Spinal cord (tissue), 9 donors: ENCODE measurements at regions not wholly inside any gene's neighbourhood (a gene's known extent, or its start where the extent isn't known, plus 50 kb on each side); places are given as distances from the start of the nearest gene placed in this dataset.
"Not testable (repeated sequence)": the region's sequence is repeated elsewhere in the genome, so short reads cannot be mapped to it uniquely, and the experiment has no call there.

ENCODE experiments used
- DNase-seq, 6 donors: peaks; one replicate each; pipeline versions ENCODE4 v3.0.0 to v3.0.0-alpha.2; 2013 to 2015; ENCODE audit warnings: low spot score in 6 of 6, low read depth in 4 of 6
- H3K27ac ChIP-seq: one replicate; pipeline ENCODE4 v1.5.1; 2013; ENCODE audit warnings: low read depth, low read length, control low read depth
- H3K27me3 ChIP-seq: one replicate; pipeline ENCODE4 v1.6.1; 2013; ENCODE audit warnings: low read length; ENCODE audit not compliant: control insufficient read depth, insufficient read depth
- H3K36me3 ChIP-seq: one replicate; pipeline ENCODE4 v1.6.1; 2013; ENCODE audit warnings: low read length; ENCODE audit not compliant: control insufficient read depth, insufficient read depth
- H3K4me1 ChIP-seq: one replicate; pipeline ENCODE4 v1.6.1; 2013; ENCODE audit warnings: low read length; ENCODE audit not compliant: control insufficient read depth, insufficient read depth
- H3K4me3 ChIP-seq: one replicate; pipeline ENCODE4 v1.5.1; 2013; ENCODE audit warnings: low read depth, low read length, control low read depth
- H3K9me3 ChIP-seq: one replicate; pipeline ENCODE4 v1.6.1; 2013; ENCODE audit warnings: low read length; ENCODE audit not compliant: control insufficient read depth, insufficient read depth
- WGBS: methylation state at CpG from one replicate; pipeline ENCODE4 v1.1.5; 2013; ENCODE audit warnings: missing lambda C conversion rate; ENCODE audit not compliant: insufficient coverage; 5-methylcytosine and 5-hydroxymethylcytosine counted together
- donor health status: healthy.

DNA sequence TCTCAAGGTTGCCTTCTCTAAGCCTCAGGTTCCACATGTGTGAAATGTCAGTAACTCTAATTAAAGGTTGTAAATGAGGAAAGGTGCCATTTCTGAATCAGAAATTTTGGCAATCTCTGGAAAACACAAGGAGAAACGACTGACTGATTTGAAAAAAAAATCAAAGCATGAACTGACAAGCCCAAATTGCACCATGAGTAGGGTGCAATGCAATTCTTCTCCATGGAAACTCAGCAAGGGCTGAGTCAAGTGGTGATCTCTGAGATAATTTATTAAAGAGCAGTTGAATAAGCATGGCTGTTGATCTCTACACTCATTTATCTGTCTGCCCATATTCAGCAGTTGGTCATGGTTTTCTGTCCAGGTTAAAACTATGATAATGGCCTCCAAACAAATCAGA lies 201.6 kb upstream of the CMC1 start:
- H3K27ac ChIP-seq: no peak overlapping the region
- no peak for DNase-seq
- H3K36me3 ChIP-seq: no peaks in the 10 kb centered on the region
- 38% methylated on average over 1 of the region's 1 CpG for WGBS
- H3K9me3 ChIP-seq: no peaks in the 10 kb centered on the region
- no peaks in the 10 kb centered on the region for H3K4me1 ChIP-seq
- H3K27me3 ChIP-seq: no peaks in the 10 kb centered on the region
- H3K4me3 ChIP-seq: no peak overlapping the region

DNA sequence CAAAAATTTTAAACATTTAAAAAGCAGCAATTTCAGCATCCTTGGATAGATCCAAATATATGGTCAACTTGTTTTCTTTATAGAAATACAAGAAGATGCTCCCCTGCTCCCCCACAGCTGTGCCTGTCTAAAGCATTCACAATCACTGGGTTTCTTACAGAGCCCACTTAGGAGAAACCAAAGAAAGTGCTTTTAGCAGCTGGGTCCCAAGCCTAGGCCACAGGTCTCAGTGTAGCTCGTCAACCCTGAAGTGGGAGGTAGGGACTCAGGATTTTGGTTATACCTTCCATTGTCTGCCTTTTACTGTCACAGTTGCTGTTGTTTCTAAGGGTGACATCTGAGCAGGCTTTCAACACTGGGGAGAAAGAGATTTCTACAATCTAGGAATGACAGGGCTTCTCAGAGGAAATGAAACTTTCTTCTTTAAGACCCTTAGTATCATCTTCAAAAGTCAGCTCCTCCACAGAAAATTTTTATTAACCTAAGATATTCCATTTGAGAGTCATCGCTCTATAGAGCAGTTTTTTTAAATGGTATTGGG lies 199.3 kb upstream of the CMC1 start:
- no peaks in the 10 kb centered on the region for H3K4me1 ChIP-seq
- H3K27me3 ChIP-seq: no peaks in the 10 kb centered on the region
- H3K4me3 ChIP-seq: no peak overlapping the region
- no peak for DNase-seq
- WGBS: 83% methylated on average over 1 of the region's 2 CpGs
- H3K27ac ChIP-seq: no peak overlapping the region
- no peaks in the 10 kb centered on the region for H3K36me3 ChIP-seq
- H3K9me3 ChIP-seq: no peaks in the 10 kb centered on the region

DNA sequence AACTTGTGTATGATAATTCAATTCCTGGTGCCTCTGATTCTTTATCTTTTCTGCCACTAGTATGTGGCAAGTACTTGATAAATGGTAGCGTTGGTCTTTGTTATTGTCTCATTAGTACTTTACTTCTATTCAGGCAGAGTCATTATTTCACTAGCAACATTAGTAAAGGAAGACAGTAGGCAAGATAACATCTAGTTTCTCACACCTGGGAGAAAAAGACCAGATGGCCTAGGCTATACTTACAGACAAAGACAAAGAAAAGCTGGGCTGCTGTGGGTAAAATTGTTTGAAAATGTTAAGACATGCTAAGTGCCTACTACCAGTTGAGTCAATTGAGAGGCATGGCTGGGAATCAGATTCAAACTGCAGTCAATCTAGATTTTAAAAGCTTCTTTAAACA lies 198.7 kb upstream of the CMC1 start:
- no peak for DNase-seq
- Histone ChIP-seq H3K27ac (no peak overlapping the region), H3K4me1 (no peaks in the 10 kb centered on the region), H3K36me3 (no peaks in the 10 kb centered on the region), H3K9me3 (no peaks in the 10 kb centered on the region), H3K27me3 (no peaks in the 10 kb centered on the region), H3K4me3 (no peak overlapping the region)
- no CpG with 5 or more reads among the region's 1 CpG for WGBS

DNA sequence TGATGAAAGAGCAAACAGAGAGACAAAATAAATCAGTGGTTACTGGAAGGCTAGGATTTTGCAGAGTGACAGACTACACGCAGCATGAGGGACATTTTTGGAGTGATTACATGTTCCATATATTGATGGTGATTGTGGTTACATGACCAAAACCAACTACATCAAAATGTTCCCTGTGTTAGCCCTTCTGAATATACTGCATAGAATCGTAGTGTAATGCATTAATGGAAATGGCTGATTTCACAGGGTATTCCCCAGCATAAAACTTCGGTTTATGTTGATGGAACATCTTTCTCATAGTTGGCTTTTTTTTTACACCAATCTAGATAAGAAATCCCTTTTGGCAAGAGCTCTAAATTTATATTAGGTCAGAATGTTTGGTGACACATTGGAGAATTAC lies 191.3 kb upstream of the CMC1 start:
- Histone ChIP-seq H3K9me3 (no peaks in the 10 kb centered on the region), H3K4me1 (no peaks in the 10 kb centered on the region), H3K36me3 (no peaks in the 10 kb centered on the region), H3K4me3 (no peak overlapping the region), H3K27ac (no peak overlapping the region), H3K27me3 (no peaks in the 10 kb centered on the region)
- DNase-seq: no peak
- WGBS: no CpG with 5 or more reads among the region's 3 CpGs

DNA sequence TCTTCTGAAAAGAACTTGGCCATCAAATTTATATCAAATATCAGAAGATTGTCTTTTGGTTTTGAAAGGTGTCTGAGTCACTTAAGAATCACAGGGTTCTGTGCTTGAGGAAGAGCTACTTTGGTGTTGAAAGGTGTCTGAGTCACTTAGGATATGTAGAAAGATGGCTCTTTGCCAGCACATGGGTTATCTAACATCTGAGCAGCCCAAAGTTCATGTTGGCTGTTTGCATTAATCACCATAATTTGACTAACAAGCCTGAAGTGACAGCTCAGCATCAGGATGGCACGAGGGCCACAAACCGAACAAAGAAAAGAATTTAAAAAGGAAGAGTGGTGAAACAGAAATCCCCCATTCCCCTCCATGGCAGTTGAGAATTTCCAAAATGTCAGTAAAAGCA lies 190.5 kb upstream of the CMC1 start:
- Histone ChIP-seq H3K36me3 (no peaks in the 10 kb centered on the region), H3K27ac (no peak overlapping the region)
- WGBS: no CpG with 5 or more reads among the region's 2 CpGs

DNA sequence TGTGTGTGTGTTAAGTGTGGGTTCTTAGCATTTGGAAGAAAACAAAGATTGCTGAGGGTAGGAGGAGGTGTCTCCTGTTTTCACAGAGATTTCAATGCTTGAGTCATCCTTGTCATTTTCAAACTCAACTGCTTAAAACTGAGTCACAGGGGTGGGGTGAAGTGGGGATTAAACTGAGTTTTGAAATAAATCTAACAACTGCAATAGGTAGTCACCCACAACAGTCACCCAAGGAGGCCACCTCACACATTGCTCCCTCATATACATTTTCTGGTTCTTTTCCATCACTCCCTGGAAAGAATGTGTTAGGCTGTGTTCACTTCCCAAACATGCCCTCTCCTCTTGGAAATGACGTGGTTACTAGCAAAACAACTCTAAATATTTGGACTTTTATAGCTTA lies 187.7 kb upstream of the CMC1 start:
- no peaks in the 10 kb centered on the region for H3K9me3 ChIP-seq
- H3K4me1 ChIP-seq: no peaks in the 10 kb centered on the region
- no peaks in the 10 kb centered on the region for H3K27me3 ChIP-seq
- H3K36me3 ChIP-seq: no peaks in the 10 kb centered on the region
- no peak overlapping the region for H3K4me3 ChIP-seq
- WGBS: no CpG with 5 or more reads among the region's 1 CpG
- H3K27ac ChIP-seq: no peak overlapping the region
- no peak for DNase-seq

More for the DNA sequence above, 190.5 kb upstream of the CMC1 start:
- no peak for DNase-seq
- no peaks in the 10 kb centered on the region for H3K4me1 ChIP-seq
- H3K9me3 ChIP-seq: no peaks in the 10 kb centered on the region
- H3K4me3 ChIP-seq: no peak overlapping the region
- no peaks in the 10 kb centered on the region for H3K27me3 ChIP-seq

DNA sequence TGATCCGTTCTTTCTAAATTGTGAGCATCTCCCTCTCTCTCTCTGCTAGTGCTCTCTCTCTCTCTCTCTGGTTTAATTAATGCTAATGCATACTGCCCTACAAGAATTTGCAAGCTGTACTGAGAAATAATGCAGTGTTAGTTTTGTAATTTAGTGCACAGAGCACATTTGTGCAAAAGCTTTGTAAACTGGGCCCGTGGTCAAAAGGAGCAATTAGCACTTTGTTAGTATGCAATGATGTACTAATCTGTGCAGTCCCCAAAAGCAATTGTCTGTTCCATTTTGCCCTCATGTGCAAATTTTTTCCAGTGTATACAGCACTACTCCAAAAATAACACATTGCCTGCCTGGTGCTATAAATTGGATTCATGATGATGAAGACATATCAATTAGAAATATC lies 184.6 kb upstream of the CMC1 start:
- 43% methylated on average over 1 of the region's 2 CpGs for WGBS
- Histone ChIP-seq H3K4me3 (no peak overlapping the region), H3K36me3 (no peaks in the 10 kb centered on the region), H3K27me3 (no peaks in the 10 kb centered on the region), H3K4me1 (no peaks in the 10 kb centered on the region), H3K9me3 (no peaks in the 10 kb centered on the region), H3K27ac (no peak overlapping the region)
- peak in 2 of 6 donors; percentile 70 to 82 for DNase-seq

DNA sequence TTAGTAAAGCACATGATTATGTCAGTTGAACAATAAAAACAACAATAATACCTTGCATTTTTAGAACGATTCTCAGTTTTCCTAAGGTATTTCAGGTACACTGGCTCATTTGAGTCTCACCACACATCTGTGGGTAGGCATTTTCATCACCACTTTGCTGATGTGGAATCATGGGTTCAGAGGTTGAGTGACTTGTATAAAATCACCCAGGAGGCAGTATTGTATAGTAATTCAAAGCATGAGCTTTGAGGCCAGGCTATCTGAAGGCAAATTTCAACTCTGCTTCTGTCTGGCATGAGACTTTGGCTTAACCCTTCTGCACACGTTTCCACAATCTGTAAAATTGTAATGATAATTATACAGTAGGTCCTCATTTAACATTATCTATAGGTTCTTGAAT lies 183.9 kb upstream of the CMC1 start:
- WGBS: no CpG with 5 or more reads among the region's 2 CpGs
- Histone ChIP-seq H3K4me1 (no peaks in the 10 kb centered on the region), H3K27me3 (no peaks in the 10 kb centered on the region), H3K36me3 (no peaks in the 10 kb centered on the region), H3K9me3 (no peaks in the 10 kb centered on the region), H3K27ac (no peak overlapping the region), H3K4me3 (no peak overlapping the region)
- peak in 1 of 6 donors; percentile 12 for DNase-seq

DNA sequence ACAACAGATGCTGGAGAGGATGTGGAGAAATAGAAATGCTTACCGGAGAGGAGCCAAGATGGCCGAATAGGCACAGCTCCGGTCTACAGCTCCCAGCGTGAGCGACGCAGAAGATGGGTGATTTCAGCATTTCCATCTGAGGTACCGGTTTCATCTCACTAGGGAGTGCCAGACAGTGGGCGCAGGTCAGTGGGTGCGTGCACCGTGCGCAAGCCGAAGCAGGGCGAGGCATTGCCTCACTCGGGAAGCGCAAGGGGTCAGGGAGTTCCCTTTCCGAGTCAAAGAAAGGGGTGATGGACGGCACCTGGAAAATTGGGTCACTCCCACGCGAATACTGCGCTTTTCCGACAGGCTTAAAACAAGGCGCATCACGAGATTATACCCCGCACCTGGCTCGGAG lies 182.2 kb upstream of the CMC1 start:
- not testable (repeated sequence) for H3K4me3 ChIP-seq, H3K36me3 ChIP-seq, H3K9me3 ChIP-seq, H3K4me1 ChIP-seq, H3K27ac ChIP-seq, H3K27me3 ChIP-seq, DNase-seq
- 92% methylated on average over 18 of the region's 25 CpGs for WGBS

DNA sequence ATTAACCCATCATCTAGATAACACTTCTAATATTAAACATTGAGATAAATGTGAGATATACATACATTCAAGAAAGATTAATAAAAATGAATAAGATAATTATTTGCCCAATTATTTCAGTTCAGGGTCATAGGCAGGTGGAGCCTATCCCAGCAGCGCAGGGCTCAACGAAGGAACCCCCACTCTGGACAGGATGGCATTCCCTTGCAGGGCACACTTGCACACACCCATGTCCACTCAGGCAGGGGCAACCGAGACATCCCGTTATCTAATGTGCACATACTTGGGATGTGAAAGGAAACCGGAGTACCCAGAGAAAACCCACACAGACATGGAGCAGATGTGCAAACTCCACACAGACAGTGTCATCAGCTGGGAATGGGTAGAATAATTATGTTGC lies 175.4 kb upstream of the CMC1 start:
- Histone ChIP-seq H3K4me3 (no peak overlapping the region), H3K27me3 (no peaks in the 10 kb centered on the region), H3K4me1 (no peaks in the 10 kb centered on the region), H3K36me3 (no peaks in the 10 kb centered on the region), H3K27ac (no peak overlapping the region), H3K9me3 (no peaks in the 10 kb centered on the region)
- no peak for DNase-seq
- 70% methylated on average over 2 of the region's 5 CpGs for WGBS
